ENCODE measurements at regions not wholly inside any gene's neighbourhood (a gene's known extent, or its start where the extent isn't known, plus 50 kb on each side); places are given as distances from the start of the nearest gene placed in this dataset.
"Not testable (repeated sequence)": the region's sequence is repeated elsewhere in the genome, so short reads cannot be mapped to it uniquely, and the experiment has no call there.

- no peaks in the 10 kb centered on the region for H4K20me1 ChIP-seq (ENCODE audit: insufficient read depth, low read length, poor library complexity, severe bottlenecking)
- no peaks in the 10 kb centered on the region for H3K9me3 ChIP-seq (ENCODE audit: insufficient read depth, low read depth, low read length)
- no peaks in the 10 kb centered on the region for H3F3A ChIP-seq (ENCODE audit: low read depth)
- no peaks in the 10 kb centered on the region for H3K27me3 ChIP-seq (ENCODE audit: insufficient read depth, low read length, poor library complexity, severe bottlenecking)
- H3K9ac ChIP-seq (ENCODE audit: low read depth, low read length, poor library complexity, severe bottlenecking): no peak overlapping the region
- no peaks in the 10 kb centered on the region for H3K4me1 ChIP-seq (ENCODE audit: insufficient read depth, low read length, poor library complexity, severe bottlenecking)
- no peak for TF ChIP-seq EZH2phosphoT487 (IDR thresholded peaks at IDR 0.05; ENCODE audit: borderline replicate concordance)
- H3K79me2 ChIP-seq (ENCODE audit: insufficient read depth, low read length): no peaks in the 10 kb centered on the region
- no peaks in the 10 kb centered on the region for H3K36me3 ChIP-seq (ENCODE audit: insufficient read depth, low read length)
- no peak overlapping the region for H3K4me2 ChIP-seq (ENCODE audit: low read depth, low read length, poor library complexity, severe bottlenecking)
- no peak overlapping the region for H2AFZ ChIP-seq (ENCODE audit: low read length)
- H3K4me3 ChIP-seq (ENCODE audit: low read length, poor library complexity, severe bottlenecking): no peak overlapping the region
- H3K9me2 ChIP-seq (replicated peaks; ENCODE audit: low read depth, low read length): no peaks in the 10 kb centered on the region
Measured at GRCh38 chr3:68662176-68662575, 270.2 kb downstream of the TAFA4 start.

GRCh38 chr3:68650657-68651056 lies 281.7 kb downstream of the TAFA4 start:
- H3K9me2 ChIP-seq (replicated peaks; ENCODE audit: low read depth, low read length); H3K9me3 ChIP-seq (ENCODE audit: insufficient read depth, low read depth, low read length); H2AFZ ChIP-seq (ENCODE audit: low read length); H3K36me3 ChIP-seq (ENCODE audit: insufficient read depth, low read length); H3K79me2 ChIP-seq (ENCODE audit: insufficient read depth, low read length); H3K4me3 ChIP-seq (ENCODE audit: low read length, poor library complexity, severe bottlenecking); H3K4me1 ChIP-seq (ENCODE audit: insufficient read depth, low read length, poor library complexity, severe bottlenecking); H3K27me3 ChIP-seq (ENCODE audit: insufficient read depth, low read length, poor library complexity, severe bottlenecking); H3F3A ChIP-seq (ENCODE audit: low read depth); H3K9ac ChIP-seq (ENCODE audit: low read depth, low read length, poor library complexity, severe bottlenecking); H3K4me2 ChIP-seq (ENCODE audit: low read depth, low read length, poor library complexity, severe bottlenecking); H4K20me1 ChIP-seq (ENCODE audit: insufficient read depth, low read length, poor library complexity, severe bottlenecking): not testable (repeated sequence)

DNA sequence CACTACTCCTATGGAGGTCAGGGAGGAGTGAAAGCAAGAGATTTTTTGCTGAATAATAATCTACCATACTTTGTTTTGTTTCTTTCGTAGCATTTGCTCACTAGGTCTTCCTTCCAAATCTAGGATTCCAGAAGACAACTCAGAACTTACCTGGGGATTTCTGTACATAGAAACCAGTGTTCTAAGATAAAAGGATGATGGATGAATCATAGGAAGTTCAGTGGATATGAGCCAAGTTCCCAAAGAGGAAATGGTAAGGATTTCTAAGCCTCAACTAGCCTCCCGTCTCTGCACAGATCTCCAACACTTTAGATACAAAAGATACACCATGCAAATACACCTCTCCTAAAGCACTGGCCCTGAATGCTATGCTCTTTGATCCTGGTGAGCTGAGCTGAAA lies 283.9 kb downstream of the TAFA4 start:
- H3K9ac ChIP-seq (ENCODE audit: low read depth, low read length, poor library complexity, severe bottlenecking): no peak overlapping the region
- H3K9me3 ChIP-seq (ENCODE audit: insufficient read depth, low read depth, low read length): no peaks in the 10 kb centered on the region
- no peak overlapping the region for H3K4me3 ChIP-seq (ENCODE audit: low read length, poor library complexity, severe bottlenecking)
- no peaks in the 10 kb centered on the region for H3K27me3 ChIP-seq (ENCODE audit: insufficient read depth, low read length, poor library complexity, severe bottlenecking)
- H3K4me1 ChIP-seq (ENCODE audit: insufficient read depth, low read length, poor library complexity, severe bottlenecking): no peaks in the 10 kb centered on the region
- no peak overlapping the region for H3K4me2 ChIP-seq (ENCODE audit: low read depth, low read length, poor library complexity, severe bottlenecking)
- no peaks in the 10 kb centered on the region for H3F3A ChIP-seq (ENCODE audit: low read depth)
- no peaks in the 10 kb centered on the region for H3K9me2 ChIP-seq (replicated peaks; ENCODE audit: low read depth, low read length)
- H3K36me3 ChIP-seq (ENCODE audit: insufficient read depth, low read length): no peaks in the 10 kb centered on the region
- no peak overlapping the region for H2AFZ ChIP-seq (ENCODE audit: low read length)
- no peaks in the 10 kb centered on the region for H3K79me2 ChIP-seq (ENCODE audit: insufficient read depth, low read length)
- no peaks in the 10 kb centered on the region for H4K20me1 ChIP-seq (ENCODE audit: insufficient read depth, low read length, poor library complexity, severe bottlenecking)
- TF ChIP-seq CTCF (conservative IDR thresholded peaks at IDR 0.05; ENCODE audit: low read length): no peak
- TF ChIP-seq EZH2phosphoT487 (IDR thresholded peaks at IDR 0.05; ENCODE audit: borderline replicate concordance): no peak

DNA sequence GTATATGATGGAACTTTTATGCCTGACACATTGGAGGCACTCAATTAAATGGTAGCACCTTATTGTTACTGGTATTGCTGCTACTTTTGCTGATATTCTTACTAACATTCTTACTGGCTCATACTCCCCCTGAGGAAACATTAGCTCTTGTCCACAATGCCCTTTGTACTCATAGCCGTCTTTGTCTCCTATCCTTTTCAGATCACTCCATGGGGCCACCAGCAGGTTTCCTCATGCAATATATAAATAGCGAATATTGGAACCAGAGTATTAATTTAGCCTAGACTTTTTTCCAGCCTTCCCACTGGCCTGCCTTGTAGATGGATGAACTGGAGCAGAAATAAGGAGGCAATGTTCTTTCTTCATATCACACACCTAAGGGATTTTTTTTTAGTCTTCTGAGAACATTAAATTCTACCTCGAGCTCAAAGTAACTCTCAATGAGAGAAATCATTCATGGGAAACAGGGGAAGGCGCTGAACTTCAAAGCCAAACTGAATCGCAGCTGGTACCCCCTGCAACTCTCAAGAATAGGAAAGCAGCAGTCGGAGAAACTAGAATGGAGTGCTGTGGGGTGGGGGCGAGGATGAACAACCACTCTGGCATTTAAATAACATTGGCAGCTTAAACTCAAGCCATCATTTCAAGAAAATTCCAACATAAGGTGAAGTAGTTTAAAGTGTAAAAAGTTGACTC lies 300.3 kb downstream of the TAFA4 start:
- no peaks in the 10 kb centered on the region for H3K27me3 ChIP-seq (ENCODE audit: insufficient read depth, low read length, poor library complexity, severe bottlenecking)
- no peaks in the 10 kb centered on the region for H3K36me3 ChIP-seq (ENCODE audit: insufficient read depth, low read length)
- H3K4me2 ChIP-seq (ENCODE audit: low read depth, low read length, poor library complexity, severe bottlenecking): no peak overlapping the region
- H2AFZ ChIP-seq (ENCODE audit: low read length): no peak overlapping the region
- no peaks in the 10 kb centered on the region for H3K9me2 ChIP-seq (replicated peaks; ENCODE audit: low read depth, low read length)
- H3F3A ChIP-seq (ENCODE audit: low read depth): no peaks in the 10 kb centered on the region
- no peaks in the 10 kb centered on the region for H3K9me3 ChIP-seq (ENCODE audit: insufficient read depth, low read depth, low read length)
- TF ChIP-seq EZH2phosphoT487 (IDR thresholded peaks at IDR 0.05; ENCODE audit: borderline replicate concordance): no peak
- TF ChIP-seq CTCF (conservative IDR thresholded peaks at IDR 0.05; ENCODE audit: low read length): no peak
- H3K4me3 ChIP-seq (ENCODE audit: low read length, poor library complexity, severe bottlenecking): no peak overlapping the region
- no peaks in the 10 kb centered on the region for H4K20me1 ChIP-seq (ENCODE audit: insufficient read depth, low read length, poor library complexity, severe bottlenecking)
- H3K4me1 ChIP-seq (ENCODE audit: insufficient read depth, low read length, poor library complexity, severe bottlenecking): no peaks in the 10 kb centered on the region
- H3K79me2 ChIP-seq (ENCODE audit: insufficient read depth, low read length): no peaks in the 10 kb centered on the region
- no peak overlapping the region for H3K9ac ChIP-seq (ENCODE audit: low read depth, low read length, poor library complexity, severe bottlenecking)
